ENCODE measurements at regions not wholly inside any gene's neighbourhood (a gene's known extent, or its start where the extent isn't known, plus 50 kb on each side); places are given as distances from the start of the nearest gene placed in this dataset.
A peak's percentile ranks its signal among the peaks of the same experiment; 100 is the strongest.

GRCh38 chr13:64746845-64747244, 2483.3 kb downstream of the PCDH9 start:
- H3K4me2 ChIP-seq (ENCODE audit: low read depth, low read length, poor library complexity, severe bottlenecking): no peak overlapping the region
- H4K20me1 ChIP-seq (ENCODE audit: low read depth, low read length): no peaks in the 10 kb centered on the region
- no peaks in the 10 kb centered on the region; the same call in 1 of the 2 replicates for H3K9me3 ChIP-seq (ENCODE audit: insufficient read depth, low read length)
- no peak overlapping the region for H3K4me3 ChIP-seq (ENCODE audit: insufficient read depth, low read length, poor library complexity, severe bottlenecking)
- no peaks in the 10 kb centered on the region for H3K9me2 ChIP-seq (replicated peaks; ENCODE audit: insufficient read depth, low read length)
- H3K79me2 ChIP-seq (ENCODE audit: insufficient read depth, low read length): no peaks in the 10 kb centered on the region
- H3K9ac ChIP-seq (ENCODE audit: low read length): no peak overlapping the region
- no peak overlapping the region for H3K27ac ChIP-seq (ENCODE audit: low read depth, low read length)
- no peaks in the 10 kb centered on the region for H3K36me3 ChIP-seq (ENCODE audit: low read length)
- H3K27me3 ChIP-seq (ENCODE audit: low read length): no peaks in the 10 kb centered on the region
- TF ChIP-seq CTCF (IDR thresholded peaks at IDR 0.05; ENCODE audit: insufficient read depth, low read length, poor library complexity, severe bottlenecking): no peak
- TF ChIP-seq EZH2phosphoT487 (conservative IDR thresholded peaks at IDR 0.05; ENCODE audit: low read length): no peak
- no peak overlapping the region for H2AFZ ChIP-seq (ENCODE audit: low read depth, low read length, severe bottlenecking)
- no peaks in the 10 kb centered on the region for H3F3A ChIP-seq (ENCODE audit: insufficient read depth)

- H3K9ac ChIP-seq (ENCODE audit: low read length): no peak overlapping the region
- no peaks in the 10 kb centered on the region for H3F3A ChIP-seq (ENCODE audit: insufficient read depth)
- H3K36me3 ChIP-seq (ENCODE audit: low read length): no peaks in the 10 kb centered on the region
- H4K20me1 ChIP-seq (ENCODE audit: low read depth, low read length): no peaks in the 10 kb centered on the region
- no peaks in the 10 kb centered on the region for H3K27me3 ChIP-seq (ENCODE audit: low read length)
- H3K79me2 ChIP-seq (ENCODE audit: insufficient read depth, low read length): no peaks in the 10 kb centered on the region
- H3K9me2 ChIP-seq (replicated peaks; ENCODE audit: insufficient read depth, low read length): no peaks in the 10 kb centered on the region
- H3K4me3 ChIP-seq (ENCODE audit: insufficient read depth, low read length, poor library complexity, severe bottlenecking): no peak overlapping the region
- no peak overlapping the region for H3K27ac ChIP-seq (ENCODE audit: low read depth, low read length)
- no peak overlapping the region for H3K4me2 ChIP-seq (ENCODE audit: low read depth, low read length, poor library complexity, severe bottlenecking)
- H2AFZ ChIP-seq (ENCODE audit: low read depth, low read length, severe bottlenecking): no peak overlapping the region
- TF ChIP-seq CTCF (IDR thresholded peaks at IDR 0.05; ENCODE audit: insufficient read depth, low read length, poor library complexity, severe bottlenecking) (no peak), EZH2phosphoT487 (conservative IDR thresholded peaks at IDR 0.05; ENCODE audit: low read length) (no peak)
- peaks cover 5% of the 10 kb centered on the region; the same call in 1 of the 2 replicates for H3K9me3 ChIP-seq (ENCODE audit: insufficient read depth, low read length)
Measured at GRCh38 chr13:64740493-64740892, 2489.6 kb downstream of the PCDH9 start.

GRCh38 chr13:64725492-64725891, 2504.6 kb downstream of the PCDH9 start:
- TF ChIP-seq EZH2phosphoT487 (conservative IDR thresholded peaks at IDR 0.05; ENCODE audit: low read length) (no peak), CTCF (IDR thresholded peaks at IDR 0.05; ENCODE audit: insufficient read depth, low read length, poor library complexity, severe bottlenecking) (no peak)
- Histone ChIP-seq H3K4me2 (ENCODE audit: low read depth, low read length, poor library complexity, severe bottlenecking) (no peak overlapping the region), H3K36me3 (ENCODE audit: low read length) (no peaks in the 10 kb centered on the region), H3K27ac (ENCODE audit: low read depth, low read length) (no peak overlapping the region), H3K79me2 (ENCODE audit: insufficient read depth, low read length) (no peaks in the 10 kb centered on the region), H2AFZ (ENCODE audit: low read depth, low read length, severe bottlenecking) (peak overlapping the region; percentile 69), H3K9me3 (ENCODE audit: insufficient read depth, low read length) (no peaks in the 10 kb centered on the region), H4K20me1 (ENCODE audit: low read depth, low read length) (no peaks in the 10 kb centered on the region), H3K4me3 (ENCODE audit: insufficient read depth, low read length, poor library complexity, severe bottlenecking) (no peak overlapping the region), H3K9me2 (replicated peaks; ENCODE audit: insufficient read depth, low read length) (no peaks in the 10 kb centered on the region), H3K9ac (ENCODE audit: low read length) (no peak overlapping the region), H3K27me3 (ENCODE audit: low read length) (no peaks in the 10 kb centered on the region), H3F3A (ENCODE audit: insufficient read depth) (no peaks in the 10 kb centered on the region)

Measured in SU-DHL-6 (cell line).